BJ (cell line): ENCODE measurements at regions not wholly inside any gene's neighbourhood (a gene's known extent, or its start where the extent isn't known, plus 50 kb on each side); places are given as distances from the start of the nearest gene placed in this dataset.

ENCODE experiments used
- CTCF ChIA-PET: fragments of 350-600 bp; formaldehyde crosslinking; extraction: SDS; loops from one replicate; lab custom pipeline; 2021; ENCODE audit warnings: antibody characterized with exemption, inconsistent platforms; lab: Yijun Ruan, JAX
- POLR2A ChIA-PET: fragments of 300-600 bp; sonication (Branson Sonifier 250); formaldehyde crosslinking; extraction: SDS; loops from one replicate; lab custom pipeline; 2021; ENCODE audit warnings: antibody characterized with exemption; lab: Charles Lee
- DNase-seq: peaks from one replicate; pipeline ENCODE4 v3.0.0-alpha.2; 2011; ENCODE audit warnings: low read depth
- H3K27me3 ChIP-seq: 2 replicates; pipeline ENCODE4 v1.6.0; 2011; ENCODE audit warnings: low read length; ENCODE audit not compliant: control insufficient read depth, insufficient read depth
- H3K36me3 ChIP-seq: 2 replicates; pipeline ENCODE4 v1.5.1; 2011; ENCODE audit warnings: low read length; ENCODE audit not compliant: control insufficient read depth, insufficient read depth
- H3K4me3 ChIP-seq: 2 replicates; pipeline ENCODE4 v1.5.1; 2011; ENCODE audit warnings: low read depth, mild to moderate bottlenecking, control low read depth, low read length
- TF ChIP-seq, protein P1 (sequence below): IDR thresholded peaks from 2 replicates; pipeline ENCODE4 v1.5.1; 2011; ENCODE audit warnings: low read depth, mild to moderate bottlenecking, control low read depth, inconsistent platforms, low read length, moderate library complexity; ENCODE audit not compliant: insufficient read depth

DNA sequence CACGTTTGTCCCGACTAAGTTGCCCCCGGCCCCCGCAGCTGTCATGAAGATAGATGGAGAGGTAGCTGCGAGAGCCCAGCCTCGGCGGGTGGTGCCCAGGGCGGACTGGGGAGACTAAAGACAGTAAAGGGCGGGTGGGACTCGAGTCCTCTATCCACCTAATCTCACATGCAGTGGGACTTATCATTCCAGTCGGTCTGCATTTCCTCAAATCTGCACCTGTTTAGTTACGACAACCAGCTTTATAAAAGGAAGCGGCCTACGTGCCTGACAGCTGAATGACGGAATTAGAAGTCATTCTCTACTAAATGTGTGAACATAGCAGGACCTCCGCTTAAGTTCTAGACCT lies 109.8 kb upstream of the EGLN3 start:
- Histone ChIP-seq H3K36me3 (no peaks in the 10 kb centered on the region), H3K4me3 (peak overlapping the region; percentile 54), H3K27me3 (peaks cover 4% of the 10 kb centered on the region)
- ChIA-PET CTCF (interaction anchor here (1.0 to 1.9 kb wide), 6 partner anchors 9 to 68 kb away, joined by 3 to 11 read pairs (median 3); no protein-coding TSS in a partner anchor), POLR2A (interaction anchor here (0.9 kb wide), 1 partner anchor 70 kb away, joined by 3 read pairs; no protein-coding TSS in a partner anchor)
- no peak for DNase-seq
- TF ChIP-seq, protein P1, sequence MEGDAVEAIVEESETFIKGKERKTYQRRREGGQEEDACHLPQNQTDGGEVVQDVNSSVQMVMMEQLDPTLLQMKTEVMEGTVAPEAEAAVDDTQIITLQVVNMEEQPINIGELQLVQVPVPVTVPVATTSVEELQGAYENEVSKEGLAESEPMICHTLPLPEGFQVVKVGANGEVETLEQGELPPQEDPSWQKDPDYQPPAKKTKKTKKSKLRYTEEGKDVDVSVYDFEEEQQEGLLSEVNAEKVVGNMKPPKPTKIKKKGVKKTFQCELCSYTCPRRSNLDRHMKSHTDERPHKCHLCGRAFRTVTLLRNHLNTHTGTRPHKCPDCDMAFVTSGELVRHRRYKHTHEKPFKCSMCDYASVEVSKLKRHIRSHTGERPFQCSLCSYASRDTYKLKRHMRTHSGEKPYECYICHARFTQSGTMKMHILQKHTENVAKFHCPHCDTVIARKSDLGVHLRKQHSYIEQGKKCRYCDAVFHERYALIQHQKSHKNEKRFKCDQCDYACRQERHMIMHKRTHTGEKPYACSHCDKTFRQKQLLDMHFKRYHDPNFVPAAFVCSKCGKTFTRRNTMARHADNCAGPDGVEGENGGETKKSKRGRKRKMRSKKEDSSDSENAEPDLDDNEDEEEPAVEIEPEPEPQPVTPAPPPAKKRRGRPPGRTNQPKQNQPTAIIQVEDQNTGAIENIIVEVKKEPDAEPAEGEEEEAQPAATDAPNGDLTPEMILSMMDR: no peak

DNA sequence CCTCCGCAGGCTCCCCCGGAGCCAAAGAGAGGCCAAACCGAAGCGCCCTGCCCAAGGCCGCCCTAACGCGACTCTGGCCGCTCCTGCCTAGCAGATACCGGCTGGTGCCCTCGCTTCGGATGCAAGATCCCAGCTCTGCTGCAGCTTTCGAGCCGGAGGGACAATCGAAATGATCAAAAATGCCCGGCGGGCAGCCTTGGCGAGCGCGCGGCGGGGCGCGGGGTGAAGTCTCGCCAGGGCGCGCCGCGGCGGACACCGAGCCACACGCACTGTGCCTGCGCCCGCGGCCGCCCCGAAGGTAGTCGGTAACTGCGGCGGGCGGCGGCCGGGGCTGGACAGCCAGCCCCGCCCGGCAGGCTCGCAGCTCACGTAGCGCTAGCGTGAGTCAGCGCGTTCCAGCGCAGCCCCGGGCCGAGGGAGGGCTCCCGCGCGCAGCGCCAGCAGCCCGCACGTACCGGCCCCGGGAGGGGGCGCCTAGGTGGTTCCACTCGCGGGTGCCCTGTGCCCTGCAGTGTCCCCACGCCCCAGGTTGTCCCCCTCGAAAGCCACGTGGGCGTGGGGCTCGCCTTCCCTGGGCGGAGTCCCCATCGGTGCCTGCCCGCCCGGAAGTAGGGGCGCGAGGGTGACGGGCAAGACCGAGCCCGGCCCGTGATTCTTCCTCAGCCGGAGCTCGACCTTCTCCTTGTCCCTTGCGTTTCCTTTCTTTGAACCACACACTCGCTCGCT lies 109.2 kb upstream of the EGLN3 start:
- H3K4me3 ChIP-seq: peak overlapping the region; percentile 54
- TF ChIP-seq, protein P1: peak; percentile 36
- H3K36me3 ChIP-seq: no peaks in the 10 kb centered on the region
- ChIA-PET CTCF (interaction anchor here (1.0 to 1.9 kb wide), 5 partner anchors 9 to 67 kb away, joined by 3 to 11 read pairs (median 3); no protein-coding TSS in a partner anchor), POLR2A (interaction anchor here (0.9 kb wide), 1 partner anchor 71 kb away, joined by 3 read pairs; no protein-coding TSS in a partner anchor)
- DNase-seq: no peak
- peaks cover 4% of the 10 kb centered on the region for H3K27me3 ChIP-seq

DNA sequence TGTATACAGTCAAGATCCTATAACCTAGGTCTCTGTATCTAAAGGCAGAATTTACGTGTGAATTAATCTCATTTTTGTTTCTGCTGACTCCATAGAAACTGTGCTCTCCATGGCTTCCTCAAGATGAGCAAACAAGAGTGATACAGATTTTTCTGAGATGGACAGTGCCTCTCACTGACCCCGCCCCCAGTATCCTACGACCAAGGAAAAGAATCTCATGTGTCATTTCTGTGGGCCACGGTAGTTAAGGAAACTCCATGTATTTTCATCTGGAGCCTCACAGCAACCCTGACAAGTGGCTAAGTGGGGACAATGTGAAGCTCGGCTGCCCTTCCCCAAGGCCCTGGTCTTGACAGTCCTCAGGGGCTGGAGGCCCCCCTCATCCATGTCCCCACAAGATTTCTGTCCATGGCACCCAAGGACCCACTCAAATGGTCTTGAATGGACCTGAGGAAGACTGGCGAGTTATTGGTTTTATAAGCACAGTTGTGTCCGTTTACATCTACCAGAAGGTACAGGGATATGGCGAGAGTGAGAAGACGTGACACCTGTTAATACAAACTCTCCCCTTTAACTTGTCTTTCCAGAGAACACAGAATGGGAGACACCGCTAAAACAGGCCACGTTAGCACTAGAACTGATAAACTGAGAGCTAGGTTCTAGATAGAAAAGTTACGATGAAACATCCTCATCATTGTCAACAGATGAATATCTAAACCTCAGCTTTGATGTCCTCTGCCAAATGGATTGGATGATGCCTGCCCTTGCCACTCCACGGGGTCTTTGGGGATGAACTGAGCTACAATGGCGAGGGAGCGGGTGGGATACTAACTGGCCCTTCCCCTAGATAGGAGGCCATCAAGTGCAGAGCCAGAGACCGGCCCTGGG lies 108.4 kb upstream of the EGLN3 start:
- H3K4me3 ChIP-seq: peak overlapping the region; percentile 54
- POLR2A ChIA-PET: no interaction called here
- CTCF ChIA-PET: interaction anchor here (1.4 to 1.9 kb wide), 2 partner anchors 12 to 39 kb away, joined by 3 to 11 read pairs; no protein-coding TSS in a partner anchor
- DNase-seq: no peak
- TF ChIP-seq, protein P1: no peak
- no peaks in the 10 kb centered on the region for H3K36me3 ChIP-seq
- peaks cover 4% of the 10 kb centered on the region for H3K27me3 ChIP-seq

DNA sequence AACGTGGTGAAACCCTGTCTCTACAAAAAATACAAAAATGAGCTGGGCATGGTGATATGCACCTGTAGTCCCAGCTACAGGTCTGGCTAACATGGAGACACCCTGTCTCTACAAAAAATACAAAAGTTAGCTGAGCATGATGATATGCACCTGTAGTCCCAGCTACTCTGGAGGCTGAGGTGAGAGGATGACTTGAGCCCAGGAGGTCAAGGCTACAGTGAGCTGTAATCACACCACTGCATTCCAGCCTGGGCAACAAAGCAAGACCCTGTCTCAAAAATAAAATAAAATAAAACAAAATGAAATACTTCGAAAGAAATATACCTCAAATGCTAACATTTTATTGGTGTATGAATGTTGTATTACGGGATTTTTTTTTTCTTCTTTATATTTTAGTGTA lies 107.6 kb upstream of the EGLN3 start:
- DNase-seq: no peak
- TF ChIP-seq, protein P1: no peak
- no peak overlapping the region for H3K4me3 ChIP-seq
- H3K36me3 ChIP-seq: no peaks in the 10 kb centered on the region
- ChIA-PET CTCF (interaction anchor here (1.5 kb wide), 1 partner anchor 17 kb away, joined by 3 read pairs; no protein-coding TSS in a partner anchor), POLR2A (no interaction called here)
- H3K27me3 ChIP-seq: peaks cover 4% of the 10 kb centered on the region

DNA sequence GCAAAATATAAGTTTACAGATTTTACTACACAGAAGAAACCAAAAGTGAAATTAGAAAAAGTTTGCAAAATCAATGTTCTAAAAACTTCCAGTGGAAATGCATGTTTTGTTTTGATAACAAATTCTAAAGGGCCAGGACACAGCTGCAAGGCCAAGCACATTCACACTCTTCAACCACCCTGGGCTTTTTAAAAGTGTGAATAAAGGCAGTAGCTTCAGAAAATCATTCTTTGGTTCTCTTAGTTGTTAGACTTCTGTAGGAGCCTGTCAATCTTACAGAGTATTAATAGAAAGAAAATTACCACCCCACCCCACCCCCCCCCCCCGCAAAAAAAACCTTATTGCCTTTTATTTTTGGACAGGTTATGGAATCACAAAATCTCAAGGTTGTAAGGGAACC lies 105.2 kb upstream of the EGLN3 start:
- DNase-seq: no peak
- Histone ChIP-seq H3K36me3 (no peaks in the 10 kb centered on the region), H3K27me3 (peaks cover 4% of the 10 kb centered on the region; the same call in 1 of the 2 replicates), H3K4me3 (no peak overlapping the region)
- POLR2A ChIA-PET: no interaction called here
- TF ChIP-seq, protein P1: no peak
- CTCF ChIA-PET: no interaction called here
